ENCODE measurements at regions not wholly inside any gene's neighbourhood (a gene's known extent, or its start where the extent isn't known, plus 50 kb on each side); places are given as distances from the start of the nearest gene placed in this dataset.

GRCh38 chr4:179437962-179438361 is 1995.7 kb upstream of the AGA start:
- DNase-seq (ENCODE audit: low spot score): no peak

GRCh38 chr4:179441596-179441995 is 1999.4 kb upstream of the AGA start:
- DNase-seq (ENCODE audit: low spot score): no peak

DNA sequence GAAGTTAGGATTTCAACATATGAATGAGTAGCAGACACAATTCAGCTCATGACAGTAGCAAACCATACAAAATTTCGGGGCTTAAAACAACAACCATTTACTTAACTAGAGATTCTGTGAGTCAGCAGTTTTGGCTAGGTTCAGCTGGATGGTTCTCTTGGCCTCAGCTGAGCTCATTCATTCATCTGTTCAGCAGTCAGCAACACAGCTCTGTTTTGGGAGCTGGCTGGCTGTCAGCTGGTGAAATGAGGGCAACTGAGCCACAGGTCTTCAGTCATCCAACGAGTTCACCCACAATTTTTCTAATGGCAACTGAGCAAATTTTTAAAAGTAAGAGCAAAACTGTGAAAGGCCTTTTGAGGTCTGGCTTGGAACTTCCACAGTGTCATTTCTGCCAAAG is 2005.1 kb upstream of the AGA start:
- DNase-seq (ENCODE audit: low spot score): no peak

GRCh38 chr4:179465131-179465797 is 2023.0 kb upstream of the AGA start:
- DNase-seq (ENCODE audit: low spot score): no peak

DNA sequence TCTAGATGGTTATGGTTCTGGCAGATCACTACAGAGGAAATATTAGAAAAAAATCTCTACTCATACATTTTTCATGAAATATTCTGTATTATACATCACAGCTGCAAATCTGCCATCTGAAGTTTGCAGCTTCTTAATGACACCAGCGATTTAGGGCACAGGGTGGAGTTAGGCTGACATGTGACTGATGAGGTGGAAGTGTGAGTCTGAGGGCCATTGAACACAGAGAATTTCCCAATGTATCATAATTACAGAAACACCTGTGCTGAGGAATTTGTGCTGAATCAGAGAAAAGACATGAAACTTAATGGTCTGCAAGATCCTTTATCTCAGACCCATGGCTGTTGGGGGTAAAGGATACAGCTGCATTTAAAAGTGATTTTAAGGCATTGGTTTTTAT is 2025.6 kb upstream of the AGA start:
- DNase-seq (ENCODE audit: low spot score): no peak

GRCh38 chr4:179472164-179472563 is 2029.9 kb upstream of the AGA start:
- no peak for DNase-seq (ENCODE audit: low spot score)

DNA sequence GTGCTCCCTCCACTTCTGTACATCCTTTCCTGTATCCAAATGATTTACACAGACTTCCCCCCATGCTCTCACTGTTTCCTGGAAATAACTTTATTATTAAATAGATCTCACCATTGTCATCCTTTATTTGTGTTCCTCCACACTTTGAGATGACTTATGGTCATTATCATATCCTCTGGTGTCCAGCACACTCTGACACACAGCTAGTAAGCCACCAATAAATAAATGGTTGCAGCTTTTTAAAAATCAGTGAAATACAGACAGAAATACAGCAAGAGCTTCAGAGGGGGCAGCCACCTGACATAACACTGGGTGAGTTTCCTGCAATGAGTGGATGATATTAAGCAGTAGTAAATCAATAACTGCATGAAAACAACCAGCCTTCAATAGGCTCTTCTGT is 2036.4 kb upstream of the AGA start:
- DNase-seq (ENCODE audit: low spot score): no peak

- DNase-seq (ENCODE audit: low spot score): no peak
Observed at GRCh38 chr4:179485781-179486180, 2043.5 kb upstream of the AGA start.

- no peak for DNase-seq (ENCODE audit: low spot score)
Observed at GRCh38 chr4:179486570-179487335, 2044.5 kb upstream of the AGA start.

- no peak for DNase-seq (ENCODE audit: low spot score)
Observed at GRCh38 chr4:179492260-179493080, 2050.2 kb upstream of the AGA start.

GRCh38 chr4:179503976-179504375 is 2061.7 kb upstream of the AGA start:
- DNase-seq (ENCODE audit: low spot score): no peak

GRCh38 chr4:179509489-179509888 is 2067.3 kb upstream of the AGA start:
- no peak for DNase-seq (ENCODE audit: low spot score)

DNA sequence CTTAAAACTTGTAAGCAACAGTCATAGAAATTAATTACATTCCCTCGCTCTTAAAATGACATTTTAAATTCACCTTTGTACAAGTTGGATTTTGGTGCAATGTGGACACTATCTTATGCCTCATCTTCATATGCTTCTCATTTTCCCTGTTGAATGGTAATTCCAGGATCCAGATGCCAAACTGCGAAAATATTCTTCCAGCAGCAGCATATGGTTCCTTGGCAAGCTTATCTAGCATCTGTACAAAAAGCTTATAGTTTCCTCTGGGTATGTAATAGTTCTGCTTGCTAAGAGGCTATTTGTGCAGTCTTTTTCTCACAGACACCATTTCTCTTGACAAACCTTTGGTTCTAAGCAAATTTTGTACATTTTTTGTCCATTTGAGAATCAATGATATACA is 2079.7 kb upstream of the AGA start:
- DNase-seq (ENCODE audit: low spot score): no peak

DNA sequence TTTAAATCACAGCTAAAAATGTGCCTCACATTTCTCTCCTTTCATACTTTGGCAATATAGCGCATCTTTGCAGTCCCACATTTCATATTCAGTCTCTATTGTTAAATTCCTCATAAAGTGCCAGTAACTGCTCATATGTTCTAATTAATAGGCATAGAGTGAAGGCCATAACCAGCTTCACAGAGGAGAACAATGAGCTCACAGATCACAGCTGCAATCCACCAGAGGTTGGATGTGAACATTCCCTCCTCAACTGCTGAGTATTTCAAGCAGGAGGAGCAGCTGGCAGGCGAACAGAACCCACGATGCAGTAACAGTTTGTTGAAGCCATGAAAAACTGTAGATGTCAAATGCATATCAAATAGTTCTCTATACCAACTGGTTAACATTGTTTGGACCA is 2088.7 kb upstream of the AGA start:
- DNase-seq (ENCODE audit: low spot score): no peak

- DNase-seq (ENCODE audit: low spot score): no peak
Observed at GRCh38 chr4:179536694-179537093, 2094.5 kb upstream of the AGA start.

DNA sequence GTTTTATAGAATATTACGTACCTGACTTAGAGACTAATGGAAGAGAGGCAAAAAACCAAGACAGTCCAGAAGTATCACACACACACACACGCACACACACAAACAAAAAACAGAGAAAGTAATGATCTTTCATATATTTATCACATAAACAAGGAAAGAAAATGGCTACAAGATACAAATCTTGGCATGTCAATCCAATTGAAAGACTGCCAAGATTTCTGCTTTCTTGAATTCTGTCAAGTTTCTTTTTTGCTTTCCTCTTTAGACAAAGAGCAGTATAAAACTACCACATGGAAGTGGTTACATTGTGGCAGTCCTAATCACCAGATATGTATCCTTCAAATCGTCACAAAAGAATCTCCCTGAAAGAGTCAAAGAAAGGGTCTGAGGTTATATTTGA is 2097.4 kb upstream of the AGA start:
- DNase-seq (ENCODE audit: low spot score): no peak

GRCh38 chr4:179543771-179544170 is 2101.5 kb upstream of the AGA start:
- no peak for DNase-seq (ENCODE audit: low spot score)

- DNase-seq (ENCODE audit: low spot score): no peak
Observed at GRCh38 chr4:179544496-179544895, 2102.3 kb upstream of the AGA start.

GRCh38 chr4:179552131-179552530 is 2109.9 kb upstream of the AGA start:
- DNase-seq (ENCODE audit: low spot score): no peak

DNA sequence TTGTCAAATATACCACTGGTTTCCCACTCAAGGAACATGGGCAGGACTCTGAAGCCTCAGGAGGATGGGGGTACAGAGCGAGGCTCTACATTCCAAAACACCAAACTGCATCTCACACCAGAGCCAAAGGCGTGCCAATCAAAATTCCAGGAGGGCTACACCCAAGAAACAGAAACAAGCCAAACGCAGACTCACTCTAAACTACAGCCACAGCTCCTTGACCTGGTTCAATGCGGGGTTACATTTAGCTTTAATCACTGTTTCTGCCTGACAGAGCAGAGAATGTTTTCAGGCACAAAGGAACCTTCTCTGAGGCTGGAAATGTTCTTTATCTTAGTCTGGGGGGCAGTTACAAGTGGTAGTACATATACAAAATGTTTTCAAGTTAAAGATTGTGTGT is 2121.5 kb upstream of the AGA start:
- no peak for DNase-seq (ENCODE audit: low spot score)

GRCh38 chr4:179569549-179569948 is 2127.3 kb upstream of the AGA start:
- DNase-seq (ENCODE audit: low spot score): no peak

- no peak for DNase-seq (ENCODE audit: low spot score)
Observed at GRCh38 chr4:179582164-179582905, 2140.1 kb upstream of the AGA start.
